ENCODE measurements at regions not wholly inside any gene's neighbourhood (a gene's known extent, or its start where the extent isn't known, plus 50 kb on each side); places are given as distances from the start of the nearest gene placed in this dataset.

GRCh38 chr6:105487040-105487790 lies 84.3 kb upstream of the PREP start:
- no peak for TF ChIP-seq CTCF (IDR thresholded peaks at IDR 0.05)
- no peak for TF ChIP-seq HOXB5 (CRISPR knock-in tag; IDR thresholded peaks at IDR 0.05)
- no peak for TF ChIP-seq REST (IDR thresholded peaks at IDR 0.05)
- TF ChIP-seq POLR2A (IDR thresholded peaks at IDR 0.05; ENCODE audit: low read length): no peak
- TF ChIP-seq JUN (IDR thresholded peaks at IDR 0.05): no peak
- no peak for TF ChIP-seq ZC3H11A (IDR thresholded peaks at IDR 0.05)
- no peak for TF ChIP-seq USF2 (IDR thresholded peaks at IDR 0.05)
- TF ChIP-seq NPAS2 (CRISPR knock-in tag; IDR thresholded peaks at IDR 0.05; ENCODE audit: borderline replicate concordance): no peak
- TF ChIP-seq NR3C1 (IDR thresholded peaks at IDR 0.05): no peak
